RWPE1 (cell line): ENCODE measurements at regions not wholly inside any gene's neighbourhood (a gene's known extent, or its start where the extent isn't known, plus 50 kb on each side); places are given as distances from the start of the nearest gene placed in this dataset.

ENCODE experiments used
- CTCF ChIA-PET: fragments of 350-600 bp; sonication (Branson Sonifier 250); formaldehyde crosslinking; extraction: SDS; loops from one replicate; lab custom pipeline; 2021; lab: Yijun Ruan, JAX
- POLR2A ChIA-PET: fragments of 400-600 bp; formaldehyde crosslinking; extraction: SDS; loops from one replicate; lab custom pipeline; 2020; ENCODE audit warnings: antibody characterized with exemption; ENCODE audit not compliant: low non-redundant PET; lab: Yijun Ruan, JAX
- DNase-seq: peaks from one replicate; pipeline ENCODE4 v3.0.0; 2012; ENCODE audit warnings: low spot score
- H3K27ac ChIP-seq: fragments of 450-650 bp; 2 replicates; pipeline ENCODE4 v1.5.1; 2017
- TF ChIP-seq, protein P1 (sequence below): fragments of 450-650 bp; conservative IDR thresholded peaks from 2 replicates; pipeline ENCODE4 v1.5.1; 2017; ENCODE audit warnings: low read depth, mild to moderate bottlenecking

DNA sequence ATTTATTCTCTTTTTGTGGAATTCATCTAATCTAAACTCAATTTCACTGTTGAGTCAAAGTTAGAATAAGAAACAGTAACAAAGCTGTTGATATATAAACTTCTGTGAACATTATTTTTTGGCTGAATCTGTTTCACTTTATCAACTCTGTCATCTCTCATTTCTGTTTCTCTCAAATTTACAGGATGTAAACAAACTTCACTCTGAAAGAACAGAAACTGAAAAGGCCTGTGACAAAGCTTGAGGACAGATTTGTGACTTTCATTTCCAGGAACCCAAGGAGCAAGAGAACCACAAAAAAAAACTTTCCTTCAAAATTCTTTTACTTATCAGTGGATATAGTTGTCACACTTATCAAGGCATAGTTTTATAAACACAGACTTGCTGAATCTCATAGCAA, 447.9 kb upstream of the OPRM1 start:
- no peak for DNase-seq
- CTCF ChIA-PET, result no interaction called here
- TF ChIP-seq, protein P1, sequence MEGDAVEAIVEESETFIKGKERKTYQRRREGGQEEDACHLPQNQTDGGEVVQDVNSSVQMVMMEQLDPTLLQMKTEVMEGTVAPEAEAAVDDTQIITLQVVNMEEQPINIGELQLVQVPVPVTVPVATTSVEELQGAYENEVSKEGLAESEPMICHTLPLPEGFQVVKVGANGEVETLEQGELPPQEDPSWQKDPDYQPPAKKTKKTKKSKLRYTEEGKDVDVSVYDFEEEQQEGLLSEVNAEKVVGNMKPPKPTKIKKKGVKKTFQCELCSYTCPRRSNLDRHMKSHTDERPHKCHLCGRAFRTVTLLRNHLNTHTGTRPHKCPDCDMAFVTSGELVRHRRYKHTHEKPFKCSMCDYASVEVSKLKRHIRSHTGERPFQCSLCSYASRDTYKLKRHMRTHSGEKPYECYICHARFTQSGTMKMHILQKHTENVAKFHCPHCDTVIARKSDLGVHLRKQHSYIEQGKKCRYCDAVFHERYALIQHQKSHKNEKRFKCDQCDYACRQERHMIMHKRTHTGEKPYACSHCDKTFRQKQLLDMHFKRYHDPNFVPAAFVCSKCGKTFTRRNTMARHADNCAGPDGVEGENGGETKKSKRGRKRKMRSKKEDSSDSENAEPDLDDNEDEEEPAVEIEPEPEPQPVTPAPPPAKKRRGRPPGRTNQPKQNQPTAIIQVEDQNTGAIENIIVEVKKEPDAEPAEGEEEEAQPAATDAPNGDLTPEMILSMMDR, result no peak
- POLR2A ChIA-PET, result no interaction called here
- H3K27ac ChIP-seq, result no peak overlapping the region

DNA sequence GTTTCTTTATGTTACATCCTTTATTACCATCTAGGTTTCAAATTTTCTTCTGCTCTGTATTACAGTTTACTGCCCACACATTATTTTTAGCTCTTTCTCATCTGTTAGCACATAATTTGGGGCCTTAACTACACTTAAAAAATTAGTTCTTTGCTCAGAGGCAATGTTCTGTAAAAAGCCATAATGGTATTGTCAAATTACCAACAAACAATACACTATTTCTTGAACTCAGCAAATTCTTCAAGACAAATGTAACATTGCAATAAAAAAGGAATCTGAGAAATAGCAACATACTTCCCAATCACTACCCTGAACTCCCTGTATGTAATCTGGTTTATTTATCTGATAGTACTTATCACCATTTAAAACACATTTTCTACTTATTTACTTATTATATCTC, 448.6 kb upstream of the OPRM1 start:
- H3K27ac ChIP-seq, result no peak overlapping the region
- DNase-seq, result no peak
- POLR2A ChIA-PET, result no interaction called here
- CTCF ChIA-PET, result no interaction called here
- TF ChIP-seq, protein P1, result no peak

DNA sequence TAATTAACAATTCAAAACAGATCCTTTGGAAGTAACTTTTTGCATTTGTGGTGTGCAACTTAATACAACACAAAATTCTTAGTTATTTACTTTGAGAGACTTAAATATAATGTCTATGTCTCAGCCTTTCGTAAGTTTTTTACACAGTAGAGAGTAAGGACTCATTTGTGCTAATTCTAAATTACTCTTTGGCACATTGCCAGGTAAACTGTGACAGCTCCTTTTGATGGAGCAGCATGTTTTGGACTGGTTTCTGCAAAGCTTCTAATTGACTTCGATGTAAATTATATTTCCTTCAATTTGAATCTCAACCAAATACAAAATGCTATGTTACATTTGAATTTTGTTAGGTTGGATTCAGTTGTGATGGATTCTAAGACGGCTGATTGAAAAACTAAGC, 450.7 kb upstream of the OPRM1 start:
- TF ChIP-seq, protein P1, result no peak
- no peak overlapping the region for H3K27ac ChIP-seq
- CTCF ChIA-PET, result no interaction called here
- no peak for DNase-seq
- POLR2A ChIA-PET, result no interaction called here

GRCh38 chr6:153583685-153584084, 452.6 kb upstream of the RGS17 start:
- TF ChIP-seq, protein P1, result no peak
- no peak for DNase-seq
- ChIA-PET CTCF (no interaction called here), POLR2A (no interaction called here)
- H3K27ac ChIP-seq, result no peak overlapping the region

- ChIA-PET CTCF (no interaction called here), POLR2A (no interaction called here)
- DNase-seq, result no peak
- TF ChIP-seq, protein P1, result no peak
- no peak overlapping the region for H3K27ac ChIP-seq
Observed at GRCh38 chr6:153580776-153581175, 449.7 kb upstream of the RGS17 start.

DNA sequence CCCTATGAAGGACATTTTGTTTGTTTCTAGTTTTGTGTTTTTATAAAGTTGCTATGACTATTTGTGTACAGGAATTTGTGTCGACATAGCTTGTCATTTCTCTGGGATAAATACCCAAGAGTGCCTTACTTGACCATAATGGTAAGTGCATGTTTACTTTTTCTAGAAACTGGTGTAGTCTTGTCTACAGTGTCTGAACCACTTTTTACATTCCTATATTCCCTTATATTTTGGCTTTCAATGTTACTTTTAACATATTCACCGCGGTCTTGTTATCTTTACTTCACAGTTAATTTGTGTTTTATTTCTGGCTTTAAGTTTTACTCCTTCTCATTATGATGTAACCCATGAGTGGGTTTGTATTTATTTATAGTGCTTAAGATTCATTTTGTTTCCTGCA, 444.4 kb upstream of the RGS17 start:
- ChIA-PET POLR2A (no interaction called here), CTCF (no interaction called here)
- H3K27ac ChIP-seq, result no peak overlapping the region
- TF ChIP-seq, protein P1, result no peak
- DNase-seq, result no peak

GRCh38 chr6:153574231-153574630, 443.1 kb upstream of the RGS17 start:
- POLR2A ChIA-PET, result no interaction called here
- no peak overlapping the region for H3K27ac ChIP-seq
- CTCF ChIA-PET, result no interaction called here
- TF ChIP-seq, protein P1, result no peak
- no peak for DNase-seq
